ENCODE measurements at regions not wholly inside any gene's neighbourhood (a gene's known extent, or its start where the extent isn't known, plus 50 kb on each side); places are given as distances from the start of the nearest gene placed in this dataset.

DNA sequence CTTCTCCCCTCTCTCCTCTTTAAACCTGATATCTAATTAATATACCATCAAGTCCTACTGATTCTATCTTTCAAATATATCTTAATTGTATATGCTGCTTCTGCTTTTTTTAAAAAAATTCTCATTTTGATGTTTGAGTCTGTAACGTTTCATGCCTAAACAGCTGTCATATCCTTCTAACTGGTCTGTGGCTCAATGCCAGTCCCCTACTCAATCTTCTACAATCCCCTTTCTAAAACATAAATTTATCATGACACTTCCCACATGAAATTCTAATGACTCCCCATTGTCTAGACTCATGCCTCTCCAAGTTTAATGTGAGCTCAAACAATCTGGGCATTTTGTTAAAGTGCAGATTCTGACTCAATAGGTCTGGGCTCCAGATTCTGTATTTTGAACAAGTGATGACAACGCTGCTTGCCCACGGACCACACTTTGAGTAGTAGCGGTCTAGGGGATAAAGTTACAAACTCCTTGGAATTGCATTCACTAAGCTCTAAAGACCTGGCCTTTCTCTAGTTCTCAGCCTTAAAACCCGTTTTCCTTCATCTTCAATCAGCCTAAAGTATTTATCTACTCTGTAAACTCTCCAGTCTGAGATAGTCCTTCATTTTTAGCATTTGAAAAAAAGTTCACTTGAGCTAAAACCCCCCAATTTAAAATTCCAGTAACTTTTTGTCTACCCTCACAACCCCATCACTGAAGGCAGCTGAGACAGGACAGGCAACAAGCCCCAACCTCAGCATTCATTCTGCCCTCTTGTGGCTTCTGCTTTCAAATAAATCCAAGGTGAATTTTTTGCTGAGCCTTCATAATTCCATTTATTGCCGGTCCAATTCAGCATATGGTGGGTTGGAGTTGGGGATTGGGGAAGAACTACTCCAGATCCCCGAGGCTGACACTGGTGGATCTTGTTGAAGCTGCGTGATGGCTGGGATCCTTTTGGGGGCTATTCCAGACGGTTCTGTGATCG is 88.1 kb upstream of the THRB start:
- Histone ChIP-seq H3K27ac (no peak overlapping the region), H3K27me3 (no peaks in the 10 kb centered on the region), H3K36me3 (no peaks in the 10 kb centered on the region), H3K4me1 (peaks cover 7% of the 10 kb centered on the region), H3K4me3 (no peak overlapping the region), H3K9me3 (no peaks in the 10 kb centered on the region)
- 78% methylated on average over 10 of the region's 10 CpGs for WGBS
- TF ChIP-seq POLR2AphosphoS5 (IDR thresholded peaks at IDR 0.05), result no peak
- TF ChIP-seq EP300 (IDR thresholded peaks at IDR 0.05), result no peak
- TF ChIP-seq POLR2A (IDR thresholded peaks at IDR 0.05), result no peak
- TF ChIP-seq CTCF (IDR thresholded peaks at IDR 0.05), result no peak
- DNase-seq (ENCODE audit: low spot score in 2 of 2), result no peak

DNA sequence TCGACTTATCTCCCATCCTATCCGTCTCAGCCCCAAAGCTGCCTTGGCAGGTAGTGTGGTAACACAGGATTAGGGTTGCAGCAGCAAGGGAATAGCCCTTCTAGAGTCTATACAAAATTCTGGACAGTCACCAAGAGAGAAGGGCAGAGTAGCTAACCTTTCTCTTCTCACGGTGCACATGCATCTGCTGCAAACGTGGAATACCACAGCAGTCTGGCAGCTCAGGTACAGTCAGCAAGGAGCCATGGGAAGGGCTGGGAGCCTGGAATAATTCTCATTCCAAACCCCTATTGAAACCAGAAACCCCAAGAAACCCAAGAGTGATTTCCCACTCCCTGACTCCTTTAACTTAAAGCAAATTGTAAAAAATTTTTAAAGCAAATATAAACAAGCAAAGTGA is 92.3 kb upstream of the THRB start:
- WGBS, result 65% methylated on average over 4 of the region's 4 CpGs
- Histone ChIP-seq H3K9me3 (no peaks in the 10 kb centered on the region), H3K4me3 (no peak overlapping the region), H3K4me1 (peaks cover 15% of the 10 kb centered on the region), H3K36me3 (no peaks in the 10 kb centered on the region), H3K27ac (no peak overlapping the region), H3K27me3 (no peaks in the 10 kb centered on the region)
- DNase-seq (ENCODE audit: low spot score in 2 of 2), result no peak
- TF ChIP-seq POLR2A (IDR thresholded peaks at IDR 0.05) (no peak), CTCF (IDR thresholded peaks at IDR 0.05) (no peak), POLR2AphosphoS5 (IDR thresholded peaks at IDR 0.05) (no peak), EP300 (IDR thresholded peaks at IDR 0.05) (no peak)

- no peaks in the 10 kb centered on the region for H3K9me3 ChIP-seq
- WGBS, result 64% methylated on average over 6 of the region's 6 CpGs
- H3K4me3 ChIP-seq, result no peak overlapping the region
- DNase-seq (ENCODE audit: low spot score in 2 of 2), result no peak
- TF ChIP-seq POLR2A (IDR thresholded peaks at IDR 0.05), result no peak
- TF ChIP-seq CTCF (IDR thresholded peaks at IDR 0.05), result no peak
- no peak for TF ChIP-seq POLR2AphosphoS5 (IDR thresholded peaks at IDR 0.05)
- H3K27ac ChIP-seq, result no peak overlapping the region
- H3K27me3 ChIP-seq, result no peaks in the 10 kb centered on the region
- no peaks in the 10 kb centered on the region for H3K36me3 ChIP-seq
- H3K4me1 ChIP-seq, result peaks cover 19% of the 10 kb centered on the region
Observed at GRCh38 chr3:24588629-24589512, 94.2 kb upstream of the THRB start.

- Histone ChIP-seq H3K36me3 (no peaks in the 10 kb centered on the region), H3K4me1 (peaks cover 19% of the 10 kb centered on the region), H3K4me3 (no peak overlapping the region), H3K27me3 (no peaks in the 10 kb centered on the region), H3K27ac (no peak overlapping the region), H3K9me3 (no peaks in the 10 kb centered on the region)
- TF ChIP-seq POLR2A (IDR thresholded peaks at IDR 0.05) (no peak), CTCF (IDR thresholded peaks at IDR 0.05) (no peak), EP300 (IDR thresholded peaks at IDR 0.05) (no peak), POLR2AphosphoS5 (IDR thresholded peaks at IDR 0.05) (no peak)
- no peak for DNase-seq (ENCODE audit: low spot score in 2 of 2)
- 21% methylated on average over 1 of the region's 1 CpG for WGBS
Observed at GRCh38 chr3:24589513-24589851, 94.8 kb upstream of the THRB start.

Measured in suprapubic skin (tissue), 4 donors.